ENCODE measurements at regions not wholly inside any gene's neighbourhood (a gene's known extent, or its start where the extent isn't known, plus 50 kb on each side); places are given as distances from the start of the nearest gene placed in this dataset.

DNA sequence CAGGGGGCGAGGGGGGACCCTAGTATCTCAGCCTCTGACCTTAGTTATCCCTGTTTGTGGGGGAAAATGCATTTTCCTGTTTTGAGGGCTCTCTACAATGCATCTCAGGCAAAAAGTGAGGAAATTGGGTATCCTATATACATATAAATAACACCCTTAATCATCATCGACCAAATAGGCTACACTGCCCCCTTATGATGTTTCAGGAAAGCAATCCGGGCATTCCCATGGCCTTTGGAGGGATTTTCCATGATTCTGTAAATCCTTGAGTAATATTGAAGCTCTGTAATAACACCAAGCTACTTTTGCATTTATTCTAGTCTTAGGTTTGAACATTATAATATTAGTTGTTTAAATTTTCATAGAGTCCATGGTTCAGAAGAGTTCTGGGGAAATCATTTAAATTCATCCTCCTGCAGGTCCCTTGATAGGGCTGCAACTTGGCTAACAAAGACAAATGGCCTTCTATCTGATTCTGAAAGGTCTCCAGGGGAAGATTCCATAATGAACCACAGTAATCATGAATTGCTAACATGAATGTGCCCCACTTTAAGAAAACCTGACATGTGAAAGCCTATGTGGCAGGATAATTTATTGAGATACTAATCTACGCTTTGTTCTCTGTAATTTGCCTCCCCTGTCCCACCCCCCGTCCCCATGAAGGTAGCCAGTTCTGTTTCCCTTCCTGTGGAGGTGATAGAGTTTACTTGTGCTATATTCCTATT, 91.5 kb upstream of the SCOC start:
- DNase-seq (ENCODE audit: low spot score) (no peak), FAIRE-seq (no peak)

DNA sequence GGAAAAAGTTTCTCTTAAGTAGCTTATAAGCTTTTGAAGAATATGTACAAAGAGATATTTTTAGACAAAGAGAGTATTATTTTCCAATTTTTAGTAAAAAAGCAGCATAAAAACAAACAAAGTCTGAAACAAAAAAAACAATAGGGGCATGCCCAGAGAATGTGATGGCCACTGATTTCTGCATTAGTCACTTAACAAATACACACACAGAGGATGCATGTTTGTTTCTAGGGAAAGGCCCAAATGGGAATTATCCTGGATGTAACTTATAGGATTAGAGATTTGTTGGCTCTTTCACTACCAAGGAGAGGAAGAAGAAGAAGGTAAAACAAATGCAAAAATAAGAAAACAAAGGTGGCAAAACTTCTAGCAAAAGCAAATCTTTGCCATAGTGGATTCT, 95.9 kb upstream of the SCOC start:
- DNase-seq (ENCODE audit: low spot score) = no peak
- no peak for FAIRE-seq

DNA sequence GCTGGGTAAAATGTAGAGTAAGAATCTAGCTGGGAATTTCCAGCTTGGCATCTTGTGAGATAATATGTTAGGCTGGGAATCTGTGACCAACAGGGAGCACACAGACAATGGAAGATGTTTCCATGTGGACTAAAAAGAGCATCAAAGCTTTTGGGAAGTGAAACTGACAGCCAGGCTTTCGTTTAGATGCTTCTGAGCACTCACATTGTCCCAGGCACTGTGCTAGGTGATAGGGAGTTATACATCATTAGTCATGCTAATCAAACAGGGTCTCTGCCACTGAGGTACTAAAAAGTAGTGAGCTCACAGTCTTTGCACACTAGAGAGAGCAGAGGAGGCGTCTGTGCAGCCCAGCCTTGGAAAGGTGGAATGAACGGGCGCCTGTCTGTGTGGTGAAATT, 101.9 kb upstream of the SCOC start:
- FAIRE-seq (no peak), DNase-seq (ENCODE audit: low spot score) (no peak)

DNA sequence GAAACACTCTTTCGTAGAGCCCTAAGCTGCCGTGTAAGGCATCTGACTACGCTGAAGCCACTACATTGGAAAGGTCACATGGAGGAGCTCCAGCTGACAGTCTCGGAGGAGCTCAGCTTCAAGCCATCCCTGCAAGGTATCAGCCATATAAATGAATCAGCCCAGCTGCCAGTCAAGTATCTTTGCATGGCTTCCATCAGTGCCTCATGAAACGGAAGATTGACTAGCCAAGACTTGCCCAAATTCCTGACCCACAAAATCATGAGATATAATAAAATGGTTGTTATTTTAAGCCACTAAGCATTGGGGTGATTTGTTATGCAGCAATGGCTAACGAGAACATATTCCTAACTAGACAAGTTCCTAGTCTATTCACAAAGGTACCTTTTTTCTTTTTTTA, 104.1 kb upstream of the SCOC start:
- no peak for DNase-seq (ENCODE audit: low spot score)
- FAIRE-seq = no peak

DNA sequence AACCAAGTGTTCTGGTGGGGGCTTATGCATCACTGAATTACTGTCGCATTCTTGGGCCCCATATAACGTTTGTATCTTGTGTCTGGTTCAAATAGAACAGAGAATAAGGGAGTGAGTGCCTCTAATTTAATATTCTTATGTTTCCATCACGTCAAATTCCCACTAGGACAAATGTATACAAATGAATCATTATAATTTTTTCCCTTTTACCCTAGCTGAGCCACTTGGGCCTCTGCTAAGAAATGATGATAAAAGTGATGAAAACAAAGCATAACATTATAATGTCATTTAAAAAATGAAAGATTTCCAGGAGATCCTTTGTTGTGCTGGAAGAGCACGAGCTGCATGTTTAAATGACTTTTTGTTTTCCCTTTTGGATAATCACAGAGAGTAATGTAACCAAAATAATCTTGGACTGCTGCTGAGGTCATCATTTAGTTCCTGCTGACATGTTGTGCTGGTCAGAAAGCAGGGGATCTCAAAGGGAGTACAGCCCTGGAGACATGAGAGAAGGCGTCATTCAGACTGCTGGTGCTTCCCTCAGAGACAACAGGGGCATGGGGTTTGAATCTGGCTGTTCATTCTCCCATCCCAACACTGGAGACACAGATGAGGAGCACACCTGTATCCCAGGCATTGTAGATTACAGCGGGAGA, 105.1 kb upstream of the SCOC start:
- no peak for FAIRE-seq
- no peak for DNase-seq (ENCODE audit: low spot score)

DNA sequence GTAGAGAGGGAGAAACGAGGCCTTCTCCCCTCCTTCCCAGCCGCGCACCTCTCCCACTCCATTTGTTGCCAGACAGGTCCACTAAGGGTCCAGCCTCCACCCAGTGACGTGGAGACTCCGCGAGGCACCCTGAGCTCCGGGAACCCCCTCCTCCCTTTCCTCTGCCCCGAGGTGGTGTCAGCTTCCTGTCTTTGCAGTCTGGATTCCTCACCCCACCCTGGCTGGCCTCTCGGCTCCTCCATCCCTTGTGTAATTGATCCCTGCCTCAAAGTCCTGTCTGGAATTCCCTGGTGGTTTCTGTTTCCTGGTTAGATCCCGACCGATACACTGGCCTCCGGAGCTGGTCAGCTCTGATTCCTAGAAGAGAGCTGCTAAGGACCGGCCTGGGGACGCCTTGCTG, 105.9 kb upstream of the SCOC start:
- FAIRE-seq = no peak
- DNase-seq (ENCODE audit: low spot score) = peak; percentile 51

DNA sequence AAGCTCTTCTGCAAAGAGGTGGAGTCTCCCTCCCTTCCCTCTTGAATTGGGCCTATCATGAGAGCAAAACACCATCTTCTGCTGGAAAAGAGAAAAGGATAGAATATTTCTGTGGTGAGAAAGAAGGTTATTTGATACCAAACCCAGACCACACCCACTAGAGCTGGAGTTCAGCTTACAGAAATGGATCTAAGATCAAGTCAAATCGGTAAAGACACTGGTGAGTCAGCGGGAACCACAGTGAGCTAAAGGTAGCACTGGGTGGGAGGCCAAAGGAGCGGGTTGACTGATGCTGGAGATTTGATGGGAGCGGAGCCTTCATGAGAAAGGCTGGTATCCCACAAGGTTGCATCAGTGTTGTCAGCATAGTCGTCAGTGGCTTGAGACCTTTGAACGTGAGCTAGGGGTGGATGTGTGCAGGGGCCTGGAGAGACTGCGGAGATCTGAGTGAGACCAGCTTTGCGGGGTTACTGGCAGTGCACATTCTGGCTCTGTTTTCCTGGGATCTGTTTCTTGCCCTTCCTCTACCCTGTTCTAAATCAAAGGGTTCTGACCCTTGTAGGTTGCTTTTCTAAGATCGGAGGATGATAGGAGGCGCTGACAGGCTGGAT, 106.4 kb upstream of the SCOC start:
- FAIRE-seq (peak; percentile 46), DNase-seq (ENCODE audit: low spot score) (peak; percentile 55)

DNA sequence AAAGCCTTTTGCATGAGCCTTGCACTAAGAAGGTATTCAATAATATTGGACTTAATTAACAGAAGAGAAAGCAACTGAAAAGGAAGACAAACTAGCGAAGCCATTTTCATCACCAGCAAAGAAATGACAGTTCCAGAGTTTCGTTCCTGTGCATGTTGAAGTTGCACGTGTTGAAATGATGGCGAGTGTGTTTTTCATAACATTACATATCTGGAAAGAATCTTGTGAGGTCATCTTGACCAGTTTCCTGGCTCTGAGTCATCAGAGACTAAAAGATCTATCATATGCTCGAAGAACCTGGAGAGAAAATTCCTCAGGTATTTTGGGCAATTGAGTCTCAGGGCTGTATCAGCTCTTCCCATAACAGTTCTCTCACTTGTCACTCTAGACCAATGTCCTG, 106.2 kb upstream of the MAML3 start:
- FAIRE-seq (no peak), DNase-seq (ENCODE audit: low spot score) (peak; percentile 66)

DNA sequence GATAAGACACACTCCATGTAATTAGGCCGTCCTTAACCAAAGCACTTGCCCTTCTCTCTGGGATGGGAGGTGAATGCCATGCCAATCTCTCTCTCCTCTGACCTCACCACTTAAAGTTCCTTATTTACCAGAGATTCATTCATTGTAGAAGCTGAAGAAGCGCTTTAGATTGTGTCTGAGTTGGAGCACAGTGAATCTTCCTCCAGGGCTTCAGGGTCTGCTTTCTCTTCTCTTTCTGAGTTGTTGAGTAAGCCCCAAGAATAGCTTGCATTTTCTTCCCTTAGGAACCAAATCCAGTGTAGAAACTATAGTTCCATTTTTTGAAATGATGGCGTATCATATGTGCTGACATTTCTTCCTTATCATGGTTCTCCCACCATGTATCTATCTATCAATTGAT, 104.5 kb upstream of the MAML3 start:
- DNase-seq (ENCODE audit: low spot score) (no peak), FAIRE-seq (no peak)

DNA sequence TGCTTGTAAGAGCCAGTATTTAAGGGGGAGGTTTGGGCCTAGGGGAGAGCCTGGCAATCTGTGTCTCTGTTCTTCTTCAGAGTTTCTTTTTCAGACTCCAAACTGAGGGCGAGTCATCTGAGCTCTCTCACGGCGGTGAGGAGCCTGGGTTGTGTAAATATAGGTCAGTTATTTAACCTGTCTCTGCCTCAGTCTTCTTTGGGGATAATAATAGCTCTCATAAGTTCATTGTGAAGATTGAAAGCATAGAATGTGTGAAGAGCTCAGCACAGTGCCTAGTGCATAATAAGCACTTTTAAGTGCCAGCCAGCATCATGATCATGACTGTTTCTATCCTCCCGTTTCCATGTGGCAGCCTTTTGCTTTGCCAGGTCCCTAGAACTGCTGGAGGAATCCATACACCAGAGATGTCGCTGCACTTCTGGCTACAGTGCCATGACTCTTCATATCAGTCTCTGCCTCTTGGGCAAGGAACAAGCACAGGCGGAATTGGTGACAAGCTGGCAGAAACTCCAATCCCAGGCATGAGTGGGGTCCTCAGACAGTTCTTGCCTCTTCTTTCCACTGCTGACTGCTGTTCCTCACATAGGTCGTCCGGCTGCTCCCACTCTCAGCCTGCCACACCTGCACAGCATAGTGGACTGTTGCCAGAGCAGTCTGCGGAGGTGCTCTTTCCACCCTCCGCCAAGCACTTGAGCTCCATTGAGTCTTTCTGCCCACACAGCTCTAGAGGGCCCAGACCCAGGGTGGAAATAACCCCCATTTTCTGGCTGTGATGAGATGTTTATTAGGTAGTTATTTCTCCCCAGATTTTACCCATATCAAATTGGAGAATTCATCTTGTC, 103.7 kb upstream of the MAML3 start:
- FAIRE-seq (no peak), DNase-seq (ENCODE audit: low spot score) (no peak)

DNA sequence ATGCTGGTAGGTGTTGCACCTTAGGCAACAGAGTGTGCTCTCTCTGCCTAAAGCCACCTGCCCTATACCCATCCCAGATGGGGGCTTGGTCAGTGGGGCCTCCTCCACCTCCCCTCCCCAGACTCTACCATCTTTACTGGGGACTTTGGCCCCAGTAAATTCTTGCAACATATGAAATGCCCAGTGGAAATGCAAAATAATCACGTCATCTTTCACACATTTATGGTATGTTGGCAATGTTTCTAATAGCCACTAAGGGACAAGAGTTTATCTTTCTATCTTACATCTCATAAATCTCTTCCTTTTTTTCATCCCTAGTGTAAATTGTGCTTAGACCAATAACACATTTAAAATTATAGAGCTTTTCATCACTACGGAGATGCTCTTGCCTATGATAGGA, 103.0 kb upstream of the MAML3 start:
- DNase-seq (ENCODE audit: low spot score) (no peak), FAIRE-seq (no peak)

DNA sequence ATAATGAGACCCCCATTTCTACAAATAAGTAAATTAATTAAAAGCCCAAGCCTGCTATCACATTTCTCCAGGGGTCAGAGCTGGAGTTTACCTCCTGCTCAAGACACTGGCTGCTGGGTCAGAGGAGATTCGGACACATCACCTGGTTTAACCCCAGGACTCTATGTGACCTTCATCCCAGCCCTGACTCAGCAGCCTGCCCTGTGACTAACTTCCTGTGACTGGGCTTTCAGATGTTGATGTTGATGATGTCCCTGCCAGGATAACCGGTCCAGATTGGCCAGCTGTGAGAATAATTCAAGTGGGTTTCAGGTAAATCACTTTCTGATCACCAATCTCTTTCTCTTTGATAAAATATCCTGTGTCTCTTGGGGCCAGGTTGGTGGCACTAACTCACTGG, 102.4 kb upstream of the MAML3 start:
- peak; percentile 53 for DNase-seq (ENCODE audit: low spot score)
- FAIRE-seq = no peak

DNA sequence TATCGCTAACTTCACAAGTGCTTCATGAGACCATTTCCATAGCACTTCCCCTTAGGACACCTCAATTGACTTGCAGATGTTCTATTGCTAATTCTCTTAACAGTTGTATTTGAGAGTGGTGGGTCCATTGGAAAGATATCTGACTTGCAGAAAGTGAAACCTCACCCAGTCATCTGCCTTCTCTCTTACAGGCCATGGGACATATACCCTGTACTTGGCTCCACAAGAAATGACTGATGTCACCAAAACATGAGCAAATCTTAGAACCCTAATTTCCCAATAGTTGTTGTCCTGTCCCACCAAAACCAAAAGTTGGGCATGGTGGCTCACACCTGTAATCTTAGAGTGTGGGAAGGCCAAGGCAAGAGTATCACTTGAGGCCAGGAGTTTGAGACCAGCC, 101.9 kb upstream of the MAML3 start:
- FAIRE-seq = no peak
- no peak for DNase-seq (ENCODE audit: low spot score)

DNA sequence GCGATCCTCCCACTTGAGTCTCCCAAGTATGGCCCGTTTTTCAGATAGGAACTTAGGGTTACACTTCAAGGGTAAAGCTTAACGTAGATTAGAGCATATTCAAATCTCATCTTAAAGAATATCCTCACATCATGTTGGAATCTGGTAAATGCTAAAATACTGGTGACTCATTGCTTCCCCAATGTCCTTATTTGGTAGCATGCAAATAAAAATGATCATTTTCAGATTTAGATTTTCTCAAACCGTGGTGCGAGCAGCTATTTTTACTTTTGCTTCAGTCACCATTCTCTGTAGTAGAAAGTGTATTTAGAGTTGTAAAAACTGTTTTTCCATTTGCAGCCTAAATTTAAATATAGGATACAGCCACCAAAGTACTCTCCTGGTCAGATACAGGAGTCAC, 101.5 kb upstream of the MAML3 start:
- FAIRE-seq = no peak

DNA sequence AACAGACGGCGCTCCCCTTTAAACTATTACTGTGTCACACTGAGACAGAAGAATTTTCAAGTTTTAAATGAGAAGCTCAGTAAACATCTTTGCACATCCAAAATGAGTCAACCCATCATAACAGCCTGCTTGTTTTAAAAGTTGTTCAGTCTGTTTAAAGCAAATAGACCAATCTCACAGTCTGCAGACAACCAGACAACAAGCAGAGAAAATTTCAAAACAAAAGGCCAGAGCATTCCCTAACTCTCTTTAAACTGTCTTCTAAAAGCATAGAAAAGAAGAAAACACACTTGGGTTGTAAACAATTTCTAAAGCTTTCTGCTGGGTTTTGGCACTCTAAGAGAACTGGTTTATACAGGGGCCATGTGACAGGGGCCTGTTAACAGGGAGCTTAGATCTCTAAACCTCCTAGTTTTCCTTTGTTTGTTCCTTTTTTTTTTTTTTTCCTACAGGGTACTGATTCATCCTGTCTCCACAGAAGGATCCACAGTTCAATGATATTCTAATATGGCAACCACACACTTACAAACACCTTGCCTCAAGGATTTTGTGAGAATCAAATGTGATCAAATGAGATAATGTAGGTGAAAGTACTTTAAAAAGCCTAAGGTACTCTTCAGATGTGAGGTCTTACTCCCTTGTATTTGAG, 100.8 kb upstream of the MAML3 start:
- DNase-seq (ENCODE audit: low spot score) = no peak
- FAIRE-seq = no peak

More for the DNA sequence above, 101.5 kb upstream of the MAML3 start:
- no peak for DNase-seq (ENCODE audit: low spot score)

DNA sequence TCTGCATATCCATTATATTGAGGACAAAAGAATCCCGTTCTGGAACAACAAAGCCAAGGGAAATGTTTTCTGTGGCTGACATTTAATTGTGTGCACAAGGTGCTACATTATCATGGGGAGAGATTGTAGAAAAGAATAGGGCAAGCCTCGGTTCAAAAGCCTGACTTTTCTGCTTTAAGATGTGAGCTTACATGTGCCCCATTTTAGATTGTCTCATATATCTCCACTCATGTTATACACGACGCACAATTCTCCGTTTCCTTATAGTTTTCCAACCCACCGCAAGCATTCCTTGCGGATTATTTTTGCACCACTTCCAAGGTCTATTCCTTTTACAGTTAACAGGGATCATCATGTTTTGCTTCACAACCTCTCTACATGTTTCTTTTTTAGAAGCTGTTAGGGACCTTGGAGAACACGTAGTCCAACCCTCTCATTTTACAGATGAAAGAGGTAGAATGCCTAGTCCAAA, 99.6 kb upstream of the MAML3 start:
- no peak for FAIRE-seq
- DNase-seq (ENCODE audit: low spot score) = no peak

DNA sequence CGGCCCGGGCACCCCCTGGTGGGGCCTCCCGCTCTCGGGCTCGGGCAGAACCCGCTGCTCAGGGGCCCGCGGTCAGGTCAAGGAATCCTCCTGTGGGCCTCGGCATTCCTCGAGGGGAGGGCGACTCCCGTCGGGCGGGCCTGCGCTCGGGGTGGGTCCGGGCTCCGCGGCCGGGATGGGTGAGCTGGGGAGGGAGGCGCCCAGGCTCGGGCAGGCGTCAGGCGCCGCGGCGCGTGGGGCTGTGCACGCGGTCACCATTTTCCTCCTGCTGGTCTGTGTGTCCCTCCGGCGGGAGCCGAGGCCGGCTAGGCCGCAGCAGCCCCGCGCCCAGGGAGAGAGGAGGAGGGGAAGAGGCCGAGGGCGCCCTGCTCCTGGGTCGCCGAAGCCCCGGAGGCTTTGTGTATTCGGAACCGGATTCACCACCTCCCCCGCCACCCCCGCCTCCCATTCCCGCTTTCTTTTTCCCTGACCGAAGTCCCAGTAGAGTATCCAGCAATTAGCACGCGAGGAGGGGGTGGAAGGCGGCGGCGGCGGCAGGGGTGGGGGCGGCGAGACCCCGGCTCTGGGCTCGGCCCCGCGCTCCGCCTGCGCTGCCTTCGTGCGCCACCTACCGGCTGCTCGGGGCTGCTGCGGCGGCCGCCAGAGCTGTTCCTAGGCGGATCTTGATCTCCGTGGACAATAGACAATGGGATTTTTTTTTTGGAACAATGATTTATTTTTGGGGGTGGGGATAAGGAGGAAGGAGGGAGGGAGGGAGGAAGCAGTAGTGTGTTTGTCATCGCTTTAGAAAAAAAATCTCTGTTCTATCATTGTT, 99.0 kb upstream of the MAML3 start:
- FAIRE-seq = no peak
- peak; percentile 88 for DNase-seq (ENCODE audit: low spot score)

DNA sequence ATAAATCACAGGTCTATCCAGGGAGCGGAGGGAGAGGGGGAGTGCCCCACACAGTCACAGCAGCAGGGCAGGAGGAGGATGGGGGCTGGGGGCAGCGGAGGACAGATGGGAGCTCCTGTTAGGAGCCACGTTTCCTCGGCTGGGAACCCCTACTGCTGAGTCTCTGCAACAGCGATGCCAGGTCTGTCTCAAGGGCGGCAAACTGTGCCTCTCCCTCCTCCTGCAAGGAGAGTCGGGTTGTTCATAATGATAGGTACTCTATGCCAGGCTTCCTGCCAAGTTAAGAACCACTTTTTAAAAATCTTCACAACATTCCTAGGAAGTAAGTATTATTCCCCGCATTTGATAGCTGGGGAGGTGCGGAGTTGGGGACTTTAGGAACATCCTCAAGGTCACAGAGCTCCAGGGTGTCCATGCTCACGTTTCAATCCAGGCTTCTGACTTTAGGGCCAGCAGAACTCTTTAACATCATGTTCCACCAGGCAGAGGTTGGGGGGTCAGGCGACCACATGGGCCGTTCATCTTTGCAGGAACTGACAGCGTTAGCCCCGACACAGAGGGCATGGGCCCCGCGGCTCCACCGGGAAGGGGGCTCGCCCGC, 98.3 kb upstream of the MAML3 start:
- FAIRE-seq (no peak), DNase-seq (ENCODE audit: low spot score) (peak; percentile 48)

DNA sequence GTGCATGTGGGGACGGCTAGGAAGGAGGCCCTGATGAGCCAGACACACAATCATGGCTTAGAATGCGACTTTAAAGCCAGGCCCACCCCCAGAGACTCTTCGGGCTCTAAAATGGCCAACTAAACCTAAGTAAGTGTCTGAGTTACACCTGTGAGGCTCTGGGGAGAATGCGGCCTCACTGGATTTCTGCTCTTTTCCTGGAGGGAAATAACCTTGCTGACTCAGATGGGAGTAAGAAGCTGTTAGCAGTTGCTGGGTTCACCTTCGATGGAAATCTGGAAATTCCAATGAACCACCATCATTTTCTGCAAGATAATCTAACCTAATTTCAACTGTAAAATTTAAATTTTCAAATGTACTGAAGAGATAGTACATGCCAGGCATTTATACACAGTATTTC, 97.6 kb upstream of the MAML3 start:
- no peak for FAIRE-seq
- no peak for DNase-seq (ENCODE audit: low spot score)

DNA sequence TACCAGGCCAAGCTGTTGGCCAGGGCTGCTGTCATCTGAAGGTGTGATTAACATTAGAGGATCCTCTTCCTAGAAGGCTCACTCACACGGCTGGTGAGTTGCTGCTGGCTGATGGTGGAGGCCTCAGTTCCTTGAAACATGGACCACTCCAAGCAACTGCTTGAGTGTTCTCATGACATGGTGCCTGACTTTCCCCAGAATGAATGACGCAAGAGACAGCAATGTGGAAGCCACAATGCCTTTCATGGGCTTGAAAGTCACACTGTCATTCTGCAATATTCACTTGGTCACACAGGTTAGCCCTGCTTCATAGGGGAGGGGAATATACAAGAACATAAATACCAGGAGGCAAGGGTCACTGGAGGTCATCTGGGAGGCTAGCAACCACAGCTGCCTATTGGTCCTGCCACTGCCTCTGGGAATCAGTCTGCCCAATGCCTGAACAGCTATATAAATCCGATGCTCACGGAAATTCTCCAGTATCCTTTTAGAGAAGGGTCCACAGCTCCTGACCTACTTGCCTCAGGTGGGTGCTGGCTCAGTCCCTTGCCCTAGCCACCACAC, 97.1 kb upstream of the MAML3 start:
- no peak for DNase-seq (ENCODE audit: low spot score)
- FAIRE-seq = peak; percentile 42

Measured in urothelium cell line (cell line).